Sigmoid colon (tissue), 4 donors: ENCODE measurements at regions not wholly inside any gene's neighbourhood (a gene's known extent, or its start where the extent isn't known, plus 50 kb on each side); places are given as distances from the start of the nearest gene placed in this dataset.

ENCODE experiments used
- EP300 ChIP-seq, 4 donors: sonication (generic); formaldehyde crosslinking; IDR thresholded peaks; one replicate each; pipeline ENCODE4 v1.6.1; 2017; ENCODE audit warnings: antibody characterized with exemption in 4 of 4
- POLR2A ChIP-seq, 2 donors: fragments of 450-650 bp; IDR thresholded peaks; one replicate each; pipeline ENCODE4 v1.6.1; 2016; ENCODE audit warnings: antibody characterized with exemption in 2 of 2, mild to moderate bottlenecking in 2 of 2, moderate library complexity in 2 of 2
- POLR2AphosphoS5 ChIP-seq, 4 donors: sonication (generic); formaldehyde crosslinking; IDR thresholded peaks; one replicate each; pipeline ENCODE4 v1.6.1; 2017; ENCODE audit warnings: antibody characterized with exemption in 4 of 4
- TF ChIP-seq, protein P1 (sequence below), 4 experiments: fragments of 450-650 bp in 3 of 4; fragments of 200-600 bp in 1 of 4; IDR thresholded peaks; one replicate each; pipeline ENCODE4 v1.5.1; 2016 to 2019; ENCODE audit warnings: antibody characterized with exemption in 4 of 4, mild to moderate bottlenecking in 3 of 4, moderate library complexity in 2 of 4

DNA sequence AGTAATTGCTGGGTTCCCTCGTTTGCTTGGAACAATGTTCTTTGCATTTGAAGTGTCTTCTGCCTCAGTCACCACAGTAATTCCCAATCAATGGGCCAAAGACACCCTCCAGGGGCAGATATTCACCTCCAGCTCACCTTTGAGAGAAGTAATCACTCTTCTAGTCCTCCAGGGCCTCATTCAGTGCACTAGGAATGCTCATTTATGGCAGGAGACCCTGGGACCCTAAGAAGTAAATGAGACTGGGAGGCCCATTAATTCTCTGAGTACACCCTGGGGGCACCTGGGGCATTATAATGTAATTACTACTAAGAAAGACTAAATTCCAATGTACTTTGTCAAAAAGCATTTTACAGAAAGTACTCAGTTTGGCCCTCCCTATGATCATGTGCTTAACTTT lies 158.2 kb upstream of the XYLT1 start:
- TF ChIP-seq, protein P1, sequence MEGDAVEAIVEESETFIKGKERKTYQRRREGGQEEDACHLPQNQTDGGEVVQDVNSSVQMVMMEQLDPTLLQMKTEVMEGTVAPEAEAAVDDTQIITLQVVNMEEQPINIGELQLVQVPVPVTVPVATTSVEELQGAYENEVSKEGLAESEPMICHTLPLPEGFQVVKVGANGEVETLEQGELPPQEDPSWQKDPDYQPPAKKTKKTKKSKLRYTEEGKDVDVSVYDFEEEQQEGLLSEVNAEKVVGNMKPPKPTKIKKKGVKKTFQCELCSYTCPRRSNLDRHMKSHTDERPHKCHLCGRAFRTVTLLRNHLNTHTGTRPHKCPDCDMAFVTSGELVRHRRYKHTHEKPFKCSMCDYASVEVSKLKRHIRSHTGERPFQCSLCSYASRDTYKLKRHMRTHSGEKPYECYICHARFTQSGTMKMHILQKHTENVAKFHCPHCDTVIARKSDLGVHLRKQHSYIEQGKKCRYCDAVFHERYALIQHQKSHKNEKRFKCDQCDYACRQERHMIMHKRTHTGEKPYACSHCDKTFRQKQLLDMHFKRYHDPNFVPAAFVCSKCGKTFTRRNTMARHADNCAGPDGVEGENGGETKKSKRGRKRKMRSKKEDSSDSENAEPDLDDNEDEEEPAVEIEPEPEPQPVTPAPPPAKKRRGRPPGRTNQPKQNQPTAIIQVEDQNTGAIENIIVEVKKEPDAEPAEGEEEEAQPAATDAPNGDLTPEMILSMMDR (IDR thresholded peaks at IDR 0.05), result no peak
- TF ChIP-seq EP300 (IDR thresholded peaks at IDR 0.05) (no peak), POLR2A (IDR thresholded peaks at IDR 0.05) (no peak), POLR2AphosphoS5 (IDR thresholded peaks at IDR 0.05) (no peak)
